ENCODE measurements at regions not wholly inside any gene's neighbourhood (a gene's known extent, or its start where the extent isn't known, plus 50 kb on each side); places are given as distances from the start of the nearest gene placed in this dataset.

GRCh38 chr4:159498446-159499115 is 395.7 kb downstream of the RAPGEF2 start:
- Mint-ChIP-seq H3K36me3 (ENCODE audit: low read depth) (no peaks in the 10 kb centered on the region), H3K4me3 (no peak overlapping the region), H3K4me1 (no peaks in the 10 kb centered on the region), H3K9me3 (no peaks in the 10 kb centered on the region), H3K27ac (no peak overlapping the region), H3K27me3 (no peaks in the 10 kb centered on the region)
- no peak for DNase-seq
- intact Hi-C loops (cut with micrococcal nuclease), result no loop called here

GRCh38 chr4:159500861-159501260 is 398.0 kb downstream of the RAPGEF2 start:
- Mint-ChIP-seq H3K4me1 (no peaks in the 10 kb centered on the region), H3K27ac (no peak overlapping the region), H3K4me3 (no peak overlapping the region), H3K36me3 (ENCODE audit: low read depth) (no peaks in the 10 kb centered on the region), H3K27me3 (no peaks in the 10 kb centered on the region), H3K9me3 (no peaks in the 10 kb centered on the region)
- intact Hi-C loops (cut with micrococcal nuclease), result no loop called here
- DNase-seq, result no peak

- Mint-ChIP-seq H3K4me1 (no peaks in the 10 kb centered on the region), H3K4me3 (no peak overlapping the region), H3K9me3 (no peaks in the 10 kb centered on the region), H3K27ac (no peak overlapping the region), H3K36me3 (ENCODE audit: low read depth) (no peaks in the 10 kb centered on the region), H3K27me3 (no peaks in the 10 kb centered on the region)
- intact Hi-C loops (cut with micrococcal nuclease), result no loop called here
- DNase-seq, result no peak
These were observed 400.5 kb downstream of the RAPGEF2 start for GRCh38 chr4:159503236-159504008.

- no peaks in the 10 kb centered on the region for H3K4me1 Mint-ChIP-seq
- intact Hi-C loops (cut with micrococcal nuclease), result no loop called here
- no peak for DNase-seq
- H3K36me3 Mint-ChIP-seq (ENCODE audit: low read depth), result no peaks in the 10 kb centered on the region
- no peaks in the 10 kb centered on the region for H3K9me3 Mint-ChIP-seq
- H3K27ac Mint-ChIP-seq, result no peak overlapping the region
- H3K27me3 Mint-ChIP-seq, result no peaks in the 10 kb centered on the region
- no peak overlapping the region for H3K4me3 Mint-ChIP-seq
These were observed 401.8 kb downstream of the RAPGEF2 start for GRCh38 chr4:159504684-159505083.

GRCh38 chr4:159505266-159505975 is 402.5 kb downstream of the RAPGEF2 start:
- DNase-seq, result no peak
- no peak overlapping the region for H3K4me3 Mint-ChIP-seq
- no peaks in the 10 kb centered on the region for H3K4me1 Mint-ChIP-seq
- H3K27ac Mint-ChIP-seq, result no peak overlapping the region
- no peaks in the 10 kb centered on the region for H3K9me3 Mint-ChIP-seq
- intact Hi-C loops (cut with micrococcal nuclease), result no loop called here
- H3K36me3 Mint-ChIP-seq (ENCODE audit: low read depth), result no peaks in the 10 kb centered on the region
- no peaks in the 10 kb centered on the region for H3K27me3 Mint-ChIP-seq

- DNase-seq, result no peak
- Mint-ChIP-seq H3K4me3 (no peak overlapping the region), H3K36me3 (ENCODE audit: low read depth) (no peaks in the 10 kb centered on the region), H3K27me3 (no peaks in the 10 kb centered on the region), H3K4me1 (no peaks in the 10 kb centered on the region), H3K27ac (no peak overlapping the region), H3K9me3 (no peaks in the 10 kb centered on the region)
- intact Hi-C loops (cut with micrococcal nuclease), result no loop called here
These were observed 404.1 kb downstream of the RAPGEF2 start for GRCh38 chr4:159506801-159507517.

- Mint-ChIP-seq H3K36me3 (ENCODE audit: low read depth) (no peaks in the 10 kb centered on the region), H3K27me3 (no peaks in the 10 kb centered on the region), H3K27ac (no peak overlapping the region), H3K4me1 (no peaks in the 10 kb centered on the region), H3K9me3 (no peaks in the 10 kb centered on the region), H3K4me3 (no peak overlapping the region)
- no peak for DNase-seq
- intact Hi-C loops (cut with micrococcal nuclease), result no loop called here
These were observed 406.1 kb downstream of the RAPGEF2 start for GRCh38 chr4:159508917-159509500.

- H3K4me1 Mint-ChIP-seq, result no peaks in the 10 kb centered on the region
- intact Hi-C loops (cut with micrococcal nuclease), result no loop called here
- no peak overlapping the region for H3K27ac Mint-ChIP-seq
- no peak overlapping the region for H3K4me3 Mint-ChIP-seq
- DNase-seq, result no peak
- no peaks in the 10 kb centered on the region for H3K36me3 Mint-ChIP-seq (ENCODE audit: low read depth)
- H3K9me3 Mint-ChIP-seq, result no peaks in the 10 kb centered on the region
- H3K27me3 Mint-ChIP-seq, result no peaks in the 10 kb centered on the region
These were observed 409.5 kb downstream of the RAPGEF2 start for GRCh38 chr4:159512348-159512747.

- no peak overlapping the region for H3K4me3 Mint-ChIP-seq
- no peak for DNase-seq
- H3K27ac Mint-ChIP-seq, result no peak overlapping the region
- no peaks in the 10 kb centered on the region for H3K27me3 Mint-ChIP-seq
- intact Hi-C loops (cut with micrococcal nuclease), result no loop called here
- no peaks in the 10 kb centered on the region for H3K36me3 Mint-ChIP-seq (ENCODE audit: low read depth)
- H3K4me1 Mint-ChIP-seq, result no peaks in the 10 kb centered on the region
- H3K9me3 Mint-ChIP-seq, result no peaks in the 10 kb centered on the region
These were observed 412.6 kb downstream of the RAPGEF2 start for GRCh38 chr4:159515314-159516025.

- Mint-ChIP-seq H3K27ac (no peak overlapping the region), H3K4me1 (no peaks in the 10 kb centered on the region), H3K4me3 (no peak overlapping the region), H3K36me3 (ENCODE audit: low read depth) (no peaks in the 10 kb centered on the region), H3K9me3 (no peaks in the 10 kb centered on the region), H3K27me3 (no peaks in the 10 kb centered on the region)
- intact Hi-C loops (cut with micrococcal nuclease), result no loop called here
- DNase-seq, result no peak
These were observed 413.8 kb downstream of the RAPGEF2 start for GRCh38 chr4:159516556-159517140.

- DNase-seq, result no peak
- intact Hi-C loops (cut with micrococcal nuclease), result no loop called here
- Mint-ChIP-seq H3K9me3 (no peaks in the 10 kb centered on the region), H3K27me3 (no peaks in the 10 kb centered on the region), H3K4me1 (no peaks in the 10 kb centered on the region), H3K4me3 (no peak overlapping the region), H3K27ac (no peak overlapping the region), H3K36me3 (ENCODE audit: low read depth) (no peaks in the 10 kb centered on the region)
These were observed 417.2 kb downstream of the RAPGEF2 start for GRCh38 chr4:159520074-159520473.

GRCh38 chr4:159526172-159526571 is 423.3 kb downstream of the RAPGEF2 start:
- Mint-ChIP-seq H3K9me3 (no peaks in the 10 kb centered on the region), H3K4me1 (no peaks in the 10 kb centered on the region), H3K27me3 (no peaks in the 10 kb centered on the region), H3K4me3 (no peak overlapping the region), H3K36me3 (ENCODE audit: low read depth) (no peaks in the 10 kb centered on the region), H3K27ac (no peak overlapping the region)
- intact Hi-C loops (cut with micrococcal nuclease), result no loop called here
- no peak for DNase-seq

GRCh38 chr4:159534655-159535054 is 431.8 kb downstream of the RAPGEF2 start:
- Mint-ChIP-seq H3K36me3 (ENCODE audit: low read depth) (no peaks in the 10 kb centered on the region), H3K9me3 (no peaks in the 10 kb centered on the region), H3K27me3 (no peaks in the 10 kb centered on the region), H3K4me1 (no peaks in the 10 kb centered on the region), H3K27ac (no peak overlapping the region), H3K4me3 (no peak overlapping the region)
- intact Hi-C loops (cut with micrococcal nuclease), result no loop called here
- DNase-seq, result no peak

All from activated CD4-positive, alpha-beta T cell treated with anti-CD3 and anti-CD28 coated beads, Interleukin-2, amount 10 ng/mL, durations not matched to agents 24 days and 14 days (primary cell).